ENCODE measurements at regions not wholly inside any gene's neighbourhood (a gene's known extent, or its start where the extent isn't known, plus 50 kb on each side); places are given as distances from the start of the nearest gene placed in this dataset.

DNA sequence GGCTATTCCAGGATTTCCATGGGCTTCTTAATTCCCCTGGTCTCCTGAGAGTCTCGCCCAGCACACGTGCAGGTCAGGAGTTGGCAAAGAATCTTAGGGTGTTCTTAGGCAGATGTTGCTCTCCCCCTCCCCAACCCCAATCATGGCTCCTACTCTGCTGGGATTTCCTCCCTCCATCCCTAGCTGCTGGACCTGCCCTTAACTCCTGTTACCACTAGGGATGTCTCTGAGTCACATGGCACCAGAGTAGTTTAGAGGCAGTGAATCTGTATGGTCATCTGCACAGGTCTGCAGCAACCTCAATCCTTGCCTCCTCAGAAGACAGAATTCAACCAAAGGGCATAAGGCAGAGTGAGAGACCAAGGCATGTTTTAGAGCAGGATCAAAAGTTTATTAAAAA, 51.8 kb upstream of the CHST3 start:
- TF ChIP-seq, protein P1, sequence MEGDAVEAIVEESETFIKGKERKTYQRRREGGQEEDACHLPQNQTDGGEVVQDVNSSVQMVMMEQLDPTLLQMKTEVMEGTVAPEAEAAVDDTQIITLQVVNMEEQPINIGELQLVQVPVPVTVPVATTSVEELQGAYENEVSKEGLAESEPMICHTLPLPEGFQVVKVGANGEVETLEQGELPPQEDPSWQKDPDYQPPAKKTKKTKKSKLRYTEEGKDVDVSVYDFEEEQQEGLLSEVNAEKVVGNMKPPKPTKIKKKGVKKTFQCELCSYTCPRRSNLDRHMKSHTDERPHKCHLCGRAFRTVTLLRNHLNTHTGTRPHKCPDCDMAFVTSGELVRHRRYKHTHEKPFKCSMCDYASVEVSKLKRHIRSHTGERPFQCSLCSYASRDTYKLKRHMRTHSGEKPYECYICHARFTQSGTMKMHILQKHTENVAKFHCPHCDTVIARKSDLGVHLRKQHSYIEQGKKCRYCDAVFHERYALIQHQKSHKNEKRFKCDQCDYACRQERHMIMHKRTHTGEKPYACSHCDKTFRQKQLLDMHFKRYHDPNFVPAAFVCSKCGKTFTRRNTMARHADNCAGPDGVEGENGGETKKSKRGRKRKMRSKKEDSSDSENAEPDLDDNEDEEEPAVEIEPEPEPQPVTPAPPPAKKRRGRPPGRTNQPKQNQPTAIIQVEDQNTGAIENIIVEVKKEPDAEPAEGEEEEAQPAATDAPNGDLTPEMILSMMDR (conservative IDR thresholded peaks at IDR 0.05; ENCODE audit: low read depth, low read length), result 0 out of 2 replicates have a peak, but pooled peaks have one; percentile 20
- no peak for TF ChIP-seq EZH2 (IDR thresholded peaks at IDR 0.05; ENCODE audit: low read length, unreplicated experiment)
- TF ChIP-seq EZH2phosphoT487 (IDR thresholded peaks at IDR 0.05; ENCODE audit: borderline replicate concordance, low read length), result no peak
